HT1080 (cell line): ENCODE measurements at regions not wholly inside any gene's neighbourhood (a gene's known extent, or its start where the extent isn't known, plus 50 kb on each side); places are given as distances from the start of the nearest gene placed in this dataset.
"Not testable (repeated sequence)": the region's sequence is repeated elsewhere in the genome, so short reads cannot be mapped to it uniquely, and the experiment has no call there.

Experiments
- DNase-seq: peaks from one replicate; pipeline ENCODE4 v3.0.0-alpha.2; 2015; ENCODE audit warnings: low read depth

- DNase-seq = no peak
These were observed 569.6 kb upstream of the TUSC1 start for GRCh38 chr9:26247861-26248260.

- DNase-seq = no peak
These were observed 566.6 kb upstream of the TUSC1 start for GRCh38 chr9:26244661-26245451.

DNA sequence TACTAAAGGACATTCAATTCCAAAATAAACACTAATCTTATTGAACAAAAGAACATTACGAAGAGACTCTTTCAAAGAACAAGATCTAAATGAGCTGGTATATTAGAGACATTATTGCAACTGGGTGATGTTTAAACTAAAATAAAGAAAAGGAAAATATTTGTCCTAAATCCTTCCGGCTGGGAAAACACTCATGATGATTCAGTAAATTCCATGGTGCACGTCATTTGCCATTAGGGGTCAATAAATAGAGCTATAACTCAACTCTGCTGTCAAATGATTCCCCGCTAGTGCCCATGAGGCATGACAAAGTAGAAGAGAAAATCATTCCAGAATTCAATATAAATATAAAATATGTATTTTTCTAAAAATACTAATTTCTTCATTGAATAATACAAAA is 565.5 kb upstream of the TUSC1 start:
- no peak for DNase-seq

DNA sequence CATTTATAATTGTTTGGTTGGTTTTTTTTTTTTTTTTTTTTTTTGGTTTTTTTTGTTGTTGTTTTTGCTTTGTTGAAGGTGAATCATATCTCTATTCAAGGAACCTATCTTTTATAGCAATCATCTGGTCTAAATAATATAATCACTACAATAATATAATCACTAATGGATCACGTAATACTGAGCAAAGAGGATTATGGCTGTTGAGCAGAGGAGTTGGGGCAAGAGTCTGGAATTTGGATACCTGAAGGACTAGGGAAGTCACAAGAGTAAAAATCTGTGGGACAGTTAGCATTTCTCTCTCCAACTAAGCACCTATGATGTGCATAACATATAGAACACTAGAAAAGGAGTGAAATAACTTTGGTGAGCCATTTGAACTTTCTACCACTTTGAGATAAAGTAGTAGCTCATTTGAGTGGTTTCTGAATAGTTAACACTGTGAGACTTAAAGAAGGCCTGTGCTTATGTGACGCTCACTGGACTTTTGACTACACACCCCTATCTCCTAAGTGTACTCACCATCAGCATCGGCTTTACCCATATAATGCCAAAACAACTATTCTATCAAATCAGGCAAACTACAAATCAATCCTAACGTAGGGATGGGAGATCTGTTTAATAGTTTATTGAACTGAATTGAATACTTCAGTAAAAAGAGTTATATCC is 564.9 kb upstream of the TUSC1 start:
- no peak for DNase-seq

DNA sequence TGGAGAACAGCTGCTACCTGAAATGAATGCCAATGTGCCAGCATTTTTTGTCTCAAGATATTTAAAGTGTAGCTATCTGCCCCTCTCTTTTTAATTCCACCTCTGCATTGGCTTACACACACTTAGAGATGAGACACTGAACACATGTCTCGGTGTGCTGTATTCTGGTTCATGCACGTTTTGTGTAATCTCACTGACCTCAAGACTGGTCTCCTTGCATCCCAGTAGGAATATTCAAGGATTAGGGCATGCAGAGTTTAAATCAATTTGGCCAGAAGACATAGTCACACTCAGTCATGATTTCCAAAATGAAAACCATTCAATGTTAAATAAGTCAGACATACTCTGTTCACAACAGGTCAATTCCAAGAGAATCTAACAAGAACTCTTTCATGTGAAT is 561.8 kb upstream of the TUSC1 start:
- DNase-seq = no peak

DNA sequence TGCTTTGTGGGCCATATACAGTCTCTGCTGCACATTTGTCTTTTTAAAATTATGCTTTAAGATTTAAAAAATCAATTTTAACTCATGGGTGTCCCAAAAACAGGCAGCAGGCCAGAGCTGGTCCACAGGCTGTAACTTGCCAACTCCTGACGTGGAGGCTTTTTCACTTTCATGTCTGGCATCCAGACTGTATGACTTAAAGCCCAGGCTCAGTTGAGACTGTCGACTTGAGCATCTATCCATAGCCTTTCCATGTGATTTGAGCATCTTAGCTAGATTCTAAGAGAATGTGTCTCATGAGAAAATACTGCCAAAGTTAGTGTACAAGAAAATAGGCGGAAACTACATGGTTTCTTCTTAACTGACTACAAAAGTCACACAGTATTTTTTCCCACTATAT is 559.0 kb upstream of the TUSC1 start:
- no peak for DNase-seq

GRCh38 chr9:26234865-26235264 is 556.6 kb upstream of the TUSC1 start:
- DNase-seq = peak; percentile 49

- DNase-seq = no peak
These were observed 553.1 kb upstream of the TUSC1 start for GRCh38 chr9:26231391-26231790.

- no peak for DNase-seq
These were observed 551.2 kb upstream of the TUSC1 start for GRCh38 chr9:26229324-26230054.

DNA sequence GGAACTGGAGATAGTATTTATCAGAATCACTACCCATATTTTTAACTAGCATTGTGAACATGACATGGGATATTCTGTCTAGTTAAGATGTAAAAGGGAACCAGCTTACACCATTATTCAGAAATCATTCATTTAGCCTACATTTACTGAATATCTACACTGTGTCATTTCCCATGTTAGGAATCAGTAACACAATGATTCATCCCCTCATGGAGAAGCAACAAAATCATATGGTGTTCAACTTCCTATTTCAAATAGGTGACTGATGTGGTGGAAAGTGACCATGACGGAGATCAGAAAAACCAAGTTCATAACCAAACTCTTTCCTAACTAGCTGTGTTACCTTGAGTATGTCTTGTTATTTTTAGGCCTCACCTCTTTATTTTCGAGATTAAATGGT is 550.0 kb upstream of the TUSC1 start:
- DNase-seq = peak; percentile 47

DNA sequence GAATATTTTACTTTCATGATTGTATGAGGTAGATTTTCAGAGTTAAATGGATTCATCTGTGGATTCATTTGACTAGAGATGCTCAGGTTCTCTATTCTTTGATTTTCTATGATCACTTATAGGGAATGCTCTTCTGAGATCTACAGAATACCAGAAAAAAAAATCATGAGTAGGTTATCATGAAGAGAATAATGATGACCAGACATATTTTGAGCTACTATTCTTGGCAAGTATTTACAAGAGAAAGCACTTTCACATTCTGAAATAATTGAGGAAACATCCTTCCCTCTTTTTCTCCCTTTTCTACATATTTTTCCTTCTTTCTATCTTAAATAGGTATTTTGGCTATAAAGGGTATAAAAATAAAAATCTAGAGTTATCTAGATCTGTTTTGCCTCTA is 543.0 kb upstream of the TUSC1 start:
- no peak for DNase-seq

DNA sequence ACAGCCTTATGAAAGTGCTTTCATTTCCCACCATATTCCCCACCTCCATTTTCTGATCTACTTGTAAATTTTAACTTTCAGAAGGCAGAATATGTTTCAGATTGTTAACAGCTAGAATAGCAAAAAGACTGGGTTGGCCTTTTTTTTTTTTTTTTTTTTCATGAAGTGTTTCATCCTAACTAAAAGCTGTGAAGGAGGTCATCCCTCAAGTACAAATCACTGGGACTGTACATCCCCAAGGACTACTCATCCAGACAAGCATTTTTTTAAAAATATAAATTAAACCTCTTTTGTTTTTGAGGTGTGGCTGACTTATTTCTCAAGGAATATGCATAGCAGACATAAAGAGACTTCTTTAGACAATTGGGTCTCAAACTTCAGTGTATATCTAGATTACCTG is 542.1 kb upstream of the TUSC1 start:
- no peak for DNase-seq

- no peak for DNase-seq
These were observed 541.7 kb upstream of the TUSC1 start for GRCh38 chr9:26219961-26220360.

GRCh38 chr9:26216702-26217101 is 538.5 kb upstream of the TUSC1 start:
- DNase-seq = no peak

GRCh38 chr9:26214713-26215444 is 536.6 kb upstream of the TUSC1 start:
- DNase-seq = not testable (repeated sequence)

DNA sequence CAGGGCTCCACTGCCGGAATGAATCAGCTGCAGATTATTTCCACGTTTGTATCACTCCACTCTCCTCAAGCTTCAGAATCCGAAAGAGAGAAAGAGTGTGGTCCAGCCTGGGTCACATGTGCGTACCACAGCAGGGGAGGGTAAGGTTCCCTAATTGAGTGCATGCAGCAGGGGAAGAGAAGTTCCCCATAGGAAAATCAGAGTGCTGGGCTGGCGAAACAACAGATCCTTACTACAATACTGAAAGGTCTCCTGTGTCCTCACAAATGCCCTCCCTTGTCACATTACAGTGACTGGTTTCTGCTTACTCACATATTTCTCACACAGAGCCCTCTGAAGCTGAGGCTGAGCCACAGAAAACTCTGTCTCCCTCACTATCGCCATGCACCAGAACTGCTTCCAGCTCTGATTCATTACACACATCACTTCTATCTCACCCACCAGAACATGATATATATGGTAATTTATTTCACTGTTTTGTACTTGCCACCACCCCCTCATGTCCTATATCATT is 532.2 kb upstream of the TUSC1 start:
- no peak for DNase-seq

DNA sequence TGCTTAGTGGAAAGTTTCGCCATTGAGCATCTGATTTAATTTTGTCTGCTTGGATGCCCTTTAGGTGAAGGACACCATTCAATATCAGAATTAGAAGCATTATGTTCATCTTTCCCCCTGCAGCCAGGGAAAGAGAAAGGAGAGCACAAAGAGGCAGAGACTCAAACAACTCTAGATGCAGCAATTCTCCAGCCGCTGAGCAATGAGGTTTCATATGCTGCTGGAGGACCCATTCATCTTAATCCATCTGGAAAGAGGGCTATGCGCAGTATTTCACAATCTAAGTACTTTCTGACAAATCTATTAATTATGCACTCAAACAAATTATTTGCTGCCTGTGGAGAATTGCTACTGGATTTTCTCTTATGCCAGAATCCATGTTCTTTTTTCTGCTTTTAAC is 527.0 kb upstream of the TUSC1 start:
- no peak for DNase-seq

GRCh38 chr9:26193237-26193636 is 515.0 kb upstream of the TUSC1 start:
- no peak for DNase-seq

- no peak for DNase-seq
These were observed 513.5 kb upstream of the TUSC1 start for GRCh38 chr9:26191711-26192110.

DNA sequence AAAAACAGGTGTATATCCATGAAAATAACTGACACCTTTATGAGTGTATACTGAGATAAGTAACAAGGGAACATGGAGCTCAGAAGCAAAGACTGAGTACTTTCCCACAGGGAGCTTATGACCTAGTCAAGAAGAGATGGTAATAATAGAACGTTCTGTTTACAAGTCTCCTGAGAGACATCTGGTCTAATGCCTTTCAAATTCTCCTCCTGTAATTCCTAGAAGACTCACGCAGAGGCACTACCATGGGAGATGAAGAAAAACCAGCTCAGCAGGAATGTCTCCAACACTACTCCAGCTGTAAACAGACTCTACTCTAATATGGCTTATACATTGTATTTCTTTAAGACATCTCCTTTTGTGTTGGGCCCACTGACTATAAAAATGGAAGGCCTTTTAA is 503.6 kb upstream of the TUSC1 start:
- DNase-seq = no peak

- no peak for DNase-seq
These were observed 498.4 kb upstream of the TUSC1 start for GRCh38 chr9:26176628-26177027.

DNA sequence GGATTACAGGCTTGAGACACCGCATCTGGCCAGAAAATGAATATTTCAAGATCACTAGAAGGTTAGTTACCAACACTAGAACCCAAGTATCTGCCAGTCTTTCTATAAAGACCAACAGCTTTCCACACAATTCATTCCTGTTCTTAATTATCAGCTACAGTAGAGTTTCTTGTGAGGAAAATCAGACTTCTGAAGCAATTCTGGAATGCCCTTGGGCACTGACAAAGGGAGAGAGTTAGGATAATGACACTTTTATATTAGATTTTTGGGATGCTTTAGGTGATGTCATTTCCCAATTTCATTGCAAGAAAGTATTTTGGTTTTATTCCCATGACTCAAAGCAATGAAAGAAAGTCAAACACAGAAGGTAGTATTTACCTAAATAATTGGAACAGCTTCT is 497.0 kb upstream of the TUSC1 start:
- DNase-seq = no peak
